Trophoblast cell (in vitro differentiated cells and primary cell): ENCODE measurements at regions not wholly inside any gene's neighbourhood (a gene's known extent, or its start where the extent isn't known, plus 50 kb on each side); places are given as distances from the start of the nearest gene placed in this dataset.

Source experiments
- DNase-seq, 2 donors: peaks; one replicate each; pipeline ENCODE4 v3.0.0-alpha.2; 2016
- H2AFZ ChIP-seq: 2 replicates; pipeline ENCODE4 v1.6.1; 2013; ENCODE audit warnings: low read length, moderate library complexity, mild to moderate bottlenecking; ENCODE audit not compliant: insufficient read depth, poor library complexity
- H2AK5ac ChIP-seq: 2 replicates; pipeline ENCODE4 v1.6.1; 2013; ENCODE audit warnings: mild to moderate bottlenecking, low read length
- H2BK120ac ChIP-seq: 2 replicates; pipeline ENCODE4 v1.6.1; 2013; ENCODE audit warnings: low read length, mild to moderate bottlenecking, moderate library complexity; ENCODE audit not compliant: insufficient read depth, poor library complexity
- H2BK12ac ChIP-seq: 2 replicates; pipeline ENCODE4 v1.6.1; 2013; ENCODE audit warnings: mild to moderate bottlenecking, low read length, moderate library complexity
- H2BK5ac ChIP-seq: 2 replicates; pipeline ENCODE4 v1.6.1; 2013; ENCODE audit warnings: low read length, low read depth, moderate library complexity, mild to moderate bottlenecking; ENCODE audit not compliant: poor library complexity
- H3K14ac ChIP-seq: 2 replicates; pipeline ENCODE4 v1.6.1; 2013; ENCODE audit warnings: mild to moderate bottlenecking, low read length
- H3K18ac ChIP-seq: 2 replicates; pipeline ENCODE4 v1.6.1; 2013; ENCODE audit warnings: mild to moderate bottlenecking, low read length
- H3K23ac ChIP-seq: 2 replicates; pipeline ENCODE4 v1.6.1; 2013; ENCODE audit warnings: low read length
- H3K27ac ChIP-seq: 2 replicates; pipeline ENCODE4 v1.5.1; 2013; ENCODE audit warnings: low read depth, mild to moderate bottlenecking, inconsistent platforms, low read length, moderate library complexity
- H3K27me3 ChIP-seq: 2 replicates; pipeline ENCODE4 v1.6.1; 2013; ENCODE audit warnings: inconsistent platforms, mild to moderate bottlenecking, low read length, moderate library complexity; ENCODE audit not compliant: insufficient read depth
- H3K36me3 ChIP-seq, 2 experiments: 1 replicate in 1 of 2; 2 replicates in 1 of 2; pipeline ENCODE4 v1.6.1; 2013; ENCODE audit warnings: low read length in 2 of 2, mild to moderate bottlenecking in 2 of 2, moderate library complexity in 1 of 2; ENCODE audit not compliant: insufficient read depth in 2 of 2, control insufficient read depth in 1 of 2
- H3K4ac ChIP-seq: 2 replicates; pipeline ENCODE4 v1.6.1; 2013; ENCODE audit warnings: low read depth, mild to moderate bottlenecking, low read length, moderate library complexity
- H3K4me1 ChIP-seq, 2 experiments: 1 replicate in 1 of 2; 2 replicates in 1 of 2; pipeline ENCODE4 v1.6.1; 2013; ENCODE audit warnings: low read length in 2 of 2, mild to moderate bottlenecking in 2 of 2, moderate library complexity in 1 of 2; ENCODE audit not compliant: insufficient read depth in 2 of 2, control insufficient read depth in 1 of 2
- H3K4me2 ChIP-seq: 2 replicates; pipeline ENCODE4 v1.6.1; 2013; ENCODE audit warnings: inconsistent platforms, mild to moderate bottlenecking, low read length, moderate library complexity
- H3K4me3 ChIP-seq: 2 replicates; pipeline ENCODE4 v1.5.1; 2013; ENCODE audit warnings: mild to moderate bottlenecking, low read depth, low read length, inconsistent platforms
- H3K79me1 ChIP-seq: one replicate; pipeline ENCODE4 v1.6.1; 2013; ENCODE audit warnings: low read length
- H3K79me2 ChIP-seq: 2 replicates; pipeline ENCODE4 v1.6.1; 2013; ENCODE audit warnings: low read length, mild to moderate bottlenecking; ENCODE audit not compliant: control insufficient read depth, insufficient read depth, poor library complexity
- H3K9ac ChIP-seq: 2 replicates; pipeline ENCODE4 v1.6.1; 2013; ENCODE audit warnings: mild to moderate bottlenecking, low read length
- H3K9me3 ChIP-seq: 2 replicates; pipeline ENCODE4 v1.6.1; 2013; ENCODE audit warnings: low read depth, mild to moderate bottlenecking, control low read depth, inconsistent platforms, low read length; ENCODE audit not compliant: insufficient read depth
- H4K12ac ChIP-seq: 2 replicates; pipeline ENCODE4 v1.6.1; 2013; ENCODE audit warnings: low read depth, mild to moderate bottlenecking, low read length, moderate library complexity
- H4K8ac ChIP-seq: 2 replicates; pipeline ENCODE4 v1.6.1; 2013; ENCODE audit warnings: low read depth, mild to moderate bottlenecking, low read length, moderate library complexity
- H4K91ac ChIP-seq: one replicate; pipeline ENCODE4 v1.6.1; 2013; ENCODE audit warnings: low read depth, mild to moderate bottlenecking, low read length, moderate library complexity
- WGBS: extraction: QIAGEN DNeasy Blood & Tissue Kit; methylation state at CpG from one replicate; pipeline ENCODE4 v1.1.7; 2013; ENCODE audit warnings: missing lambda C conversion rate; ENCODE audit not compliant: insufficient read length, insufficient coverage; ENCODE audit errors: extremely low coverage; 5-methylcytosine and 5-hydroxymethylcytosine counted together

- Histone ChIP-seq H4K12ac (no peak overlapping the region), H2BK5ac (no peak overlapping the region), H3K4me3 (no peak overlapping the region), H3K36me3 (no peaks in the 10 kb centered on the region), H4K91ac (no peak overlapping the region), H3K4me1 (no peaks in the 10 kb centered on the region), H2AFZ (no peak overlapping the region), H3K9me3 (no peaks in the 10 kb centered on the region), H3K4ac (no peak overlapping the region), H4K8ac (no peak overlapping the region), H2BK120ac (no peak overlapping the region), H3K14ac (no peak overlapping the region), H3K18ac (no peak overlapping the region), H3K4me2 (no peak overlapping the region), H2AK5ac (no peak overlapping the region), H3K79me2 (no peaks in the 10 kb centered on the region), H3K27ac (no peak overlapping the region), H3K27me3 (no peaks in the 10 kb centered on the region), H2BK12ac (no peak overlapping the region), H3K23ac (no peak overlapping the region), H3K9ac (no peak overlapping the region), H3K79me1 (no peaks in the 10 kb centered on the region)
- no CpG with 5 or more reads among the region's 3 CpGs for WGBS
- DNase-seq, result no peak
These were observed 420.8 kb downstream of the CNTN6 start for GRCh38 chr3:1513662-1514061.

GRCh38 chr3:1515882-1516281 is 423.1 kb downstream of the CNTN6 start:
- H3K27me3 ChIP-seq, result no peaks in the 10 kb centered on the region
- no peak overlapping the region for H3K4ac ChIP-seq

DNA sequence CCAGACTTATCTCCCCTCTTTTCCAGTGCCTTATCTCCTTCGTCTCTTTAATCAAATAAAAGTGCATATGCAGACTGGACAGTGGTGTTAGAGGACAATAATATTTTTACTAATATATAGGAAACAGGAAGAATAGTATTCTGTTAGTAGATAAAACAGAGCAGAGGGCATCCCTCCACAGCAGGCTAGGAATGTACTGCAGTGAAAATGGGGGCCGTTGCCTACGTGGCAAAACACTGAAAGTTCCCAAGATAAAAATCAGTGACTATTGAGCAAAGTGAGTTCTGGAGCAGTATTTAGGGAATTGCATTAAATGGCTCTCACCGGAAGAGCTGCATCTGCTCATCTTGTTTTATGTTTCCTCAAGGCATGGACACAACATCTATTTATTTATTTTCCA is 435.0 kb downstream of the CNTN6 start:
- no peak overlapping the region for H2AFZ ChIP-seq
- H3K14ac ChIP-seq, result no peak overlapping the region
- H4K91ac ChIP-seq, result no peak overlapping the region
- no peak overlapping the region for H3K4ac ChIP-seq
- no peaks in the 10 kb centered on the region for H3K27me3 ChIP-seq
- H3K79me1 ChIP-seq, result no peaks in the 10 kb centered on the region
- no peak overlapping the region for H2BK12ac ChIP-seq
- no peak overlapping the region for H3K18ac ChIP-seq
- H3K9ac ChIP-seq, result no peak overlapping the region
- no CpG with 5 or more reads among the region's 4 CpGs for whole genome bisulfite sequencing
- H3K27ac ChIP-seq, result no peak overlapping the region
- H3K4me3 ChIP-seq, result no peak overlapping the region
- no peak overlapping the region for H2BK5ac ChIP-seq
- H3K9me3 ChIP-seq, result no peaks in the 10 kb centered on the region
- H4K8ac ChIP-seq, result no peak overlapping the region
- H3K23ac ChIP-seq, result no peak overlapping the region
- no peak overlapping the region for H4K12ac ChIP-seq
- H3K4me1 ChIP-seq, result no peaks in the 10 kb centered on the region
- no peak overlapping the region for H2BK120ac ChIP-seq
- H3K79me2 ChIP-seq, result no peaks in the 10 kb centered on the region
- no peaks in the 10 kb centered on the region for H3K36me3 ChIP-seq
- DNase-seq, result peak in 1 of 2 donors; percentile 4
- H2AK5ac ChIP-seq, result no peak overlapping the region
- no peak overlapping the region for H3K4me2 ChIP-seq

More at GRCh38 chr3:1515882-1516281, 423.1 kb downstream of the CNTN6 start:
- Histone ChIP-seq H3K79me1 (no peaks in the 10 kb centered on the region), H2BK12ac (no peak overlapping the region), H2AK5ac (no peak overlapping the region), H4K91ac (no peak overlapping the region), H3K9ac (no peak overlapping the region), H2AFZ (no peak overlapping the region), H4K8ac (no peak overlapping the region), H3K36me3 (no peaks in the 10 kb centered on the region), H2BK120ac (no peak overlapping the region), H3K27ac (no peak overlapping the region), H4K12ac (no peak overlapping the region), H2BK5ac (no peak overlapping the region), H3K23ac (no peak overlapping the region), H3K4me2 (no peak overlapping the region), H3K4me3 (no peak overlapping the region), H3K18ac (no peak overlapping the region), H3K4me1 (no peaks in the 10 kb centered on the region), H3K79me2 (no peaks in the 10 kb centered on the region), H3K9me3 (no peaks in the 10 kb centered on the region), H3K14ac (no peak overlapping the region)
- DNase-seq, result no peak
- no CpG with 5 or more reads among the region's 4 CpGs for WGBS

GRCh38 chr3:1528621-1529020 is 435.8 kb downstream of the CNTN6 start:
- Histone ChIP-seq H2AK5ac (no peak overlapping the region), H4K91ac (no peak overlapping the region), H3K36me3 (no peaks in the 10 kb centered on the region), H2BK5ac (no peak overlapping the region), H3K79me1 (no peaks in the 10 kb centered on the region), H3K9me3 (no peaks in the 10 kb centered on the region), H3K9ac (no peak overlapping the region), H3K18ac (no peak overlapping the region), H2AFZ (no peak overlapping the region), H3K79me2 (no peaks in the 10 kb centered on the region), H3K4me1 (no peaks in the 10 kb centered on the region), H3K4me2 (no peak overlapping the region), H3K27ac (no peak overlapping the region), H2BK12ac (no peak overlapping the region), H4K12ac (no peak overlapping the region), H3K27me3 (no peaks in the 10 kb centered on the region), H3K23ac (no peak overlapping the region), H3K4me3 (no peak overlapping the region), H4K8ac (no peak overlapping the region), H2BK120ac (no peak overlapping the region), H3K4ac (no peak overlapping the region), H3K14ac (no peak overlapping the region)
- WGBS, result no CpG with 5 or more reads among the region's 4 CpGs
- no peak for DNase-seq
